Neuronal stem cell (in vitro differentiated cells): ENCODE measurements at regions not wholly inside any gene's neighbourhood (a gene's known extent, or its start where the extent isn't known, plus 50 kb on each side); places are given as distances from the start of the nearest gene placed in this dataset.

Source experiments
- DNase-seq: peaks from one replicate; pipeline ENCODE4 v3.0.0-alpha.2; 2013; ENCODE audit warnings: low spot score
- H2AFZ ChIP-seq: one replicate; pipeline ENCODE4 v1.6.1; 2013; ENCODE audit warnings: mild to moderate bottlenecking, low read length, inconsistent platforms
- H2AK5ac ChIP-seq: 2 replicates; pipeline ENCODE4 v1.6.1; 2013; ENCODE audit warnings: low read depth, mild to moderate bottlenecking, inconsistent platforms, low read length, moderate library complexity, mixed read lengths
- H2BK120ac ChIP-seq: 2 replicates; pipeline ENCODE4 v1.6.1; 2013; ENCODE audit warnings: low read depth, mild to moderate bottlenecking, inconsistent platforms, low read length, moderate library complexity, mixed read lengths
- H2BK12ac ChIP-seq: one replicate; pipeline ENCODE4 v1.6.1; 2013; ENCODE audit warnings: low read length, inconsistent platforms
- H2BK15ac ChIP-seq: 2 replicates; pipeline ENCODE4 v1.6.1; 2013; ENCODE audit warnings: mild to moderate bottlenecking, low read length, inconsistent platforms, mixed read lengths
- H2BK5ac ChIP-seq: one replicate; pipeline ENCODE4 v1.6.1; 2013; ENCODE audit warnings: inconsistent platforms, mild to moderate bottlenecking, low read length, moderate library complexity
- H3K14ac ChIP-seq: one replicate; pipeline ENCODE4 v1.6.1; 2013; ENCODE audit warnings: low read length, inconsistent platforms
- H3K18ac ChIP-seq: 2 replicates; pipeline ENCODE4 v1.6.1; 2013; ENCODE audit warnings: low read length, inconsistent platforms
- H3K23ac ChIP-seq: 2 replicates; pipeline ENCODE4 v1.6.1; 2013; ENCODE audit warnings: low read depth, mild to moderate bottlenecking, mixed read lengths, low read length, inconsistent platforms; ENCODE audit not compliant: poor library complexity
- H3K27ac ChIP-seq: replicated peaks from 3 replicates; pipeline ENCODE4 v1.5.1; 2013; ENCODE audit warnings: low read length, inconsistent platforms
- H3K27me3 ChIP-seq, 3 experiments: 2 replicates each; pipeline ENCODE4 v1.6.1; 2013; ENCODE audit warnings: low read length in 3 of 3, mild to moderate bottlenecking in 2 of 3, inconsistent platforms in 1 of 3, low read depth in 1 of 3, mixed read lengths in 1 of 3, moderate library complexity in 1 of 3; ENCODE audit not compliant: control insufficient read depth in 3 of 3, insufficient read depth in 3 of 3
- H3K36me3 ChIP-seq, 2 donors: replicated peaks in 1 of 2; 2 replicates each; pipeline ENCODE4 v1.6.1; 2013; ENCODE audit warnings: low read length in 2 of 2; ENCODE audit not compliant: control insufficient read depth in 2 of 2, insufficient read depth in 2 of 2
- H3K4ac ChIP-seq: 2 replicates; pipeline ENCODE4 v1.6.1; 2013; ENCODE audit warnings: inconsistent platforms, mild to moderate bottlenecking, low read length, moderate library complexity
- H3K4me1 ChIP-seq, 2 donors: 1 replicate in 1 of 2; 2 replicates in 1 of 2; pipeline ENCODE4 v1.6.1; 2013; ENCODE audit warnings: low read length in 2 of 2, low read depth in 1 of 2; ENCODE audit not compliant: control insufficient read depth in 2 of 2, insufficient read depth in 1 of 2
- H3K4me2 ChIP-seq: one replicate; pipeline ENCODE4 v1.6.1; 2013; ENCODE audit warnings: mild to moderate bottlenecking, low read length, inconsistent platforms; ENCODE audit not compliant: insufficient read depth, poor library complexity, severe bottlenecking
- H3K4me3 ChIP-seq, 2 donors: 2 replicates each; pipeline ENCODE4 v1.5.1; 2013; ENCODE audit warnings: low read length in 2 of 2, mild to moderate bottlenecking in 2 of 2, inconsistent platforms in 1 of 2, moderate library complexity in 1 of 2
- H3K79me1 ChIP-seq: one replicate; pipeline ENCODE4 v1.6.1; 2013; ENCODE audit warnings: low read depth, mild to moderate bottlenecking, inconsistent platforms, low read length, moderate library complexity
- H3K9ac ChIP-seq: one replicate; pipeline ENCODE4 v1.6.1; 2013; ENCODE audit warnings: mild to moderate bottlenecking, low read depth, low read length, inconsistent platforms; ENCODE audit not compliant: poor library complexity
- H3K9me3 ChIP-seq, 2 donors: replicated peaks in 1 of 2; 2 replicates each; pipeline versions ENCODE3 to v1.6.1; 2013; ENCODE audit warnings: low read length in 2 of 2, mild to moderate bottlenecking in 2 of 2, inconsistent platforms in 1 of 2, low read depth in 1 of 2, mixed read lengths in 1 of 2, moderate library complexity in 1 of 2; ENCODE audit not compliant: control insufficient read depth in 2 of 2, insufficient read depth in 1 of 2
- H4K8ac ChIP-seq: one replicate; pipeline ENCODE4 v1.6.1; 2013; ENCODE audit warnings: low read depth, mild to moderate bottlenecking, inconsistent platforms, low read length, moderate library complexity
- H4K91ac ChIP-seq: one replicate; pipeline ENCODE4 v1.6.1; 2013; ENCODE audit warnings: low read length, low read depth, mild to moderate bottlenecking, inconsistent platforms; ENCODE audit not compliant: poor library complexity
- WGBS, 2 donors: extraction: QIAGEN DNeasy Blood & Tissue Kit; methylation state at CpG; one replicate each; pipeline ENCODE4 v1.1.7; 2013; ENCODE audit warnings: missing lambda C conversion rate in 2 of 2, mixed read lengths in 1 of 2; ENCODE audit not compliant: insufficient read length in 2 of 2, insufficient replicate concordance in 1 of 2; ENCODE audit errors: extremely low coverage in 2 of 2; 5-methylcytosine and 5-hydroxymethylcytosine counted together

- no peak overlapping the region for H3K4me3 ChIP-seq
- no peak overlapping the region for H3K4me2 ChIP-seq
- no peak overlapping the region for H4K91ac ChIP-seq
- no peak overlapping the region for H2BK5ac ChIP-seq
- no peak overlapping the region for H2AK5ac ChIP-seq
- no peak overlapping the region for H3K14ac ChIP-seq
- H3K9me3 ChIP-seq = peaks cover 0 to 3% of the 10 kb centered on the region in 2 donors
- H3K23ac ChIP-seq = no peak overlapping the region
- H3K4me1 ChIP-seq = peaks cover 0 to 6% of the 10 kb centered on the region in 2 donors
- H3K27me3 ChIP-seq = no peaks in the 10 kb centered on the region
- H3K18ac ChIP-seq = no peak overlapping the region
- no peak overlapping the region for H2BK15ac ChIP-seq
- no peak overlapping the region for H3K27ac ChIP-seq
- no CpG with 5 or more reads among the region's 1 CpG for WGBS, 2 donors
- DNase-seq = no peak
- no peaks in the 10 kb centered on the region for H3K36me3 ChIP-seq
- H3K79me1 ChIP-seq = no peaks in the 10 kb centered on the region
- no peak overlapping the region for H2BK120ac ChIP-seq
- H3K9ac ChIP-seq = no peak overlapping the region
- H2BK12ac ChIP-seq = no peak overlapping the region
- H2AFZ ChIP-seq = no peak overlapping the region
- H4K8ac ChIP-seq = no peak overlapping the region
- no peak overlapping the region for H3K4ac ChIP-seq
Observed at GRCh38 chr9:27714388-27714787, 141.1 kb upstream of the C9orf72 start.

- Histone ChIP-seq H3K4me3 (no peak overlapping the region), H3K9me3 (no peaks in the 10 kb centered on the region), H3K4ac (no peak overlapping the region), H3K4me1 (peaks cover 5 to 6% of the 10 kb centered on the region in 2 donors), H3K36me3 (no peaks in the 10 kb centered on the region), H3K27me3 (no peaks in the 10 kb centered on the region), H4K8ac (no peak overlapping the region), H4K91ac (no peak overlapping the region), H3K79me1 (no peaks in the 10 kb centered on the region), H2BK120ac (no peak overlapping the region), H3K18ac (no peak overlapping the region), H3K27ac (no peak overlapping the region), H3K14ac (no peak overlapping the region), H2BK12ac (no peak overlapping the region), H2AFZ (no peak overlapping the region), H3K9ac (no peak overlapping the region), H3K4me2 (no peak overlapping the region), H2AK5ac (peak overlapping the region; percentile 13), H2BK15ac (no peak overlapping the region), H3K23ac (no peak overlapping the region), H2BK5ac (no peak overlapping the region)
- DNase-seq = no peak
- WGBS, 2 donors = no CpG with 5 or more reads among the region's 2 CpGs
Observed at GRCh38 chr9:27715651-27716050, 142.4 kb upstream of the C9orf72 start.

GRCh38 chr9:27717991-27718390 lies 144.7 kb upstream of the C9orf72 start:
- Histone ChIP-seq H3K14ac (no peak overlapping the region), H4K8ac (no peak overlapping the region), H2AFZ (no peak overlapping the region), H3K27me3 (no peaks in the 10 kb centered on the region), H2BK5ac (no peak overlapping the region), H2BK120ac (no peak overlapping the region), H4K91ac (no peak overlapping the region), H3K4me2 (no peak overlapping the region), H3K4me3 (no peak overlapping the region), H3K18ac (no peak overlapping the region), H3K36me3 (no peaks in the 10 kb centered on the region), H3K9ac (no peak overlapping the region), H3K79me1 (no peaks in the 10 kb centered on the region), H3K9me3 (no peaks in the 10 kb centered on the region), H3K23ac (no peak overlapping the region), H3K27ac (no peak overlapping the region), H2BK15ac (no peak overlapping the region), H3K4me1 (peaks cover 9 to 19% of the 10 kb centered on the region in 2 donors), H3K4ac (no peak overlapping the region), H2AK5ac (no peak overlapping the region), H2BK12ac (no peak overlapping the region)
- no peak for DNase-seq
- WGBS, 2 donors = no CpG with 5 or more reads among the region's 2 CpGs

- Histone ChIP-seq H3K27ac (no peak overlapping the region), H4K8ac (no peak overlapping the region), H3K4me2 (no peak overlapping the region), H2BK120ac (no peak overlapping the region), H3K23ac (no peak overlapping the region), H2AK5ac (no peak overlapping the region), H3K9ac (no peak overlapping the region), H3K4ac (no peak overlapping the region), H3K27me3 (no peaks in the 10 kb centered on the region), H2BK12ac (no peak overlapping the region), H2AFZ (no peak overlapping the region), H3K18ac (no peak overlapping the region), H4K91ac (no peak overlapping the region), H3K36me3 (no peaks in the 10 kb centered on the region), H2BK5ac (no peak overlapping the region), H3K4me3 (no peak overlapping the region), H3K4me1 (peaks cover 13 to 21% of the 10 kb centered on the region in 2 donors), H3K9me3 (no peaks in the 10 kb centered on the region), H3K14ac (no peak overlapping the region), H2BK15ac (no peak overlapping the region), H3K79me1 (no peaks in the 10 kb centered on the region)
- no peak for DNase-seq
- WGBS, 2 donors = no CpG with 5 or more reads among the region's 2 CpGs
Observed at GRCh38 chr9:27719711-27720110, 146.4 kb upstream of the C9orf72 start.
